ENCODE measurements at regions not wholly inside any gene's neighbourhood (a gene's known extent, or its start where the extent isn't known, plus 50 kb on each side); places are given as distances from the start of the nearest gene placed in this dataset.

DNA sequence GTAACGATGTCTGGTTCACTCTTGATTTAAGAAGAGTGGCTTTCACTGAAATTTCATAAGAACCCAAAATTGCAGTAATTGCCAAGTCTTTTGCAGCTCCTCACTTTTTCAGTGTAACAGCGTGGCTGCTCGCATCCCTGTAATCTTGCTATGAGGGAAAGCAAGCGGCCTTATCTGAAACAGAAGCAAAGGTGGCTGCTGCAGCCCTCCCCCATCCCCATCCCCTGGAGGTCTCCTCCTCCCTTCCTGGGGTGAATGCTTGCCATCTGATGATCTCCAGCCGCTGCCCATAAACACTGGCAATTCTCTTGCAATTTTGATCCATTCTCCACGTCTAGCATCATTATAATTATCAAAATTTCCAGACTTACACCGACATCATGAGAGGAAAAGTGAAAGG lies 182.5 kb upstream of the ASIC2 start:
- TF ChIP-seq ZNF274 (IDR thresholded peaks at IDR 0.05; ENCODE audit: low read depth, low read length): no peak
- TF ChIP-seq YY1 (IDR thresholded peaks at IDR 0.05; ENCODE audit: insufficient read depth, insufficient read length): no peak
- no peak for TF ChIP-seq SUZ12 (IDR thresholded peaks at IDR 0.05; ENCODE audit: extremely low read depth, insufficient read depth, insufficient read length)
